ENCODE measurements at regions not wholly inside any gene's neighbourhood (a gene's known extent, or its start where the extent isn't known, plus 50 kb on each side); places are given as distances from the start of the nearest gene placed in this dataset.

DNA sequence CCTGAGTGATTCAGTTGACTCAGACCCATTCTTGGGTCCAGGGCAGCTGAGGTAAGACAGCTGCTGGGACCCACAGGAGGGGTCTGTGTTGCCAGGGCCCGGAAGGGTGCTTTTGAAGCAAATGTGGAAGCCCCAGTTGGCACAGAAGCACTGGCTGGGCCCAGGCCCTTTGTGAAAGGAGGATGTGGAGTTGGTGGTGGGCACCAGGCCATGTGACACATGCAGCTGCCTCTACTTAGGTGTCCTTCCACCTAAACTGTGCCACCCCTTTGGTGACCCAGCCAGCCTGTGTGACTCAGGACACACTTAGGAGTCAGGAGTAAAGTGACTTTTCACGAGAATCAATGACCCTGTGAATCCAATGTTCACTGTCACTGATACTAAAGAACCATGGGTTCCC is 114.3 kb upstream of the SLC25A48 start:
- TF ChIP-seq BHLHE40 (IDR thresholded peaks at IDR 0.05; ENCODE audit: low read depth, low read length) (no peak), TP53 (CRISPR knock-in tag; IDR thresholded peaks at IDR 0.05) (no peak), MAZ (IDR thresholded peaks at IDR 0.05; ENCODE audit: borderline replicate concordance, low read depth, low read length) (no peak), POLR2A (IDR thresholded peaks at IDR 0.05; ENCODE audit: low read length) (no peak), HOXA7 (CRISPR knock-in tag; IDR thresholded peaks at IDR 0.05) (no peak), CHD2 (IDR thresholded peaks at IDR 0.05; ENCODE audit: low read length, partially characterized antibody) (no peak), RAD21 (conservative IDR thresholded peaks at IDR 0.05 in 1 of 2, IDR thresholded peaks at IDR 0.05 in 1 of 2) (no peak), JUN (IDR thresholded peaks at IDR 0.05) (no peak), POLR2AphosphoS2 (conservative IDR thresholded peaks at IDR 0.05; ENCODE audit: low read length) (no peak)
- TF ChIP-seq, protein P1, sequence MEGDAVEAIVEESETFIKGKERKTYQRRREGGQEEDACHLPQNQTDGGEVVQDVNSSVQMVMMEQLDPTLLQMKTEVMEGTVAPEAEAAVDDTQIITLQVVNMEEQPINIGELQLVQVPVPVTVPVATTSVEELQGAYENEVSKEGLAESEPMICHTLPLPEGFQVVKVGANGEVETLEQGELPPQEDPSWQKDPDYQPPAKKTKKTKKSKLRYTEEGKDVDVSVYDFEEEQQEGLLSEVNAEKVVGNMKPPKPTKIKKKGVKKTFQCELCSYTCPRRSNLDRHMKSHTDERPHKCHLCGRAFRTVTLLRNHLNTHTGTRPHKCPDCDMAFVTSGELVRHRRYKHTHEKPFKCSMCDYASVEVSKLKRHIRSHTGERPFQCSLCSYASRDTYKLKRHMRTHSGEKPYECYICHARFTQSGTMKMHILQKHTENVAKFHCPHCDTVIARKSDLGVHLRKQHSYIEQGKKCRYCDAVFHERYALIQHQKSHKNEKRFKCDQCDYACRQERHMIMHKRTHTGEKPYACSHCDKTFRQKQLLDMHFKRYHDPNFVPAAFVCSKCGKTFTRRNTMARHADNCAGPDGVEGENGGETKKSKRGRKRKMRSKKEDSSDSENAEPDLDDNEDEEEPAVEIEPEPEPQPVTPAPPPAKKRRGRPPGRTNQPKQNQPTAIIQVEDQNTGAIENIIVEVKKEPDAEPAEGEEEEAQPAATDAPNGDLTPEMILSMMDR (IDR thresholded peaks at IDR 0.05): no peak
- TF ChIP-seq, protein P2, sequence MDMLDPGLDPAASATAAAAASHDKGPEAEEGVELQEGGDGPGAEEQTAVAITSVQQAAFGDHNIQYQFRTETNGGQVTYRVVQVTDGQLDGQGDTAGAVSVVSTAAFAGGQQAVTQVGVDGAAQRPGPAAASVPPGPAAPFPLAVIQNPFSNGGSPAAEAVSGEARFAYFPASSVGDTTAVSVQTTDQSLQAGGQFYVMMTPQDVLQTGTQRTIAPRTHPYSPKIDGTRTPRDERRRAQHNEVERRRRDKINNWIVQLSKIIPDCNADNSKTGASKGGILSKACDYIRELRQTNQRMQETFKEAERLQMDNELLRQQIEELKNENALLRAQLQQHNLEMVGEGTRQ (IDR thresholded peaks at IDR 0.05): no peak
- TF ChIP-seq, protein P3, sequence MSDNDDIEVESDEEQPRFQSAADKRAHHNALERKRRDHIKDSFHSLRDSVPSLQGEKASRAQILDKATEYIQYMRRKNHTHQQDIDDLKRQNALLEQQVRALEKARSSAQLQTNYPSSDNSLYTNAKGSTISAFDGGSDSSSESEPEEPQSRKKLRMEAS (IDR thresholded peaks at IDR 0.05): no peak

Measured in A549 (cell line).